SK-N-SH treated with all-trans-retinoic acid at 6 μM for 48 hours (cell line): ENCODE measurements at regions not wholly inside any gene's neighbourhood (a gene's known extent, or its start where the extent isn't known, plus 50 kb on each side); places are given as distances from the start of the nearest gene placed in this dataset.

Experiments
- CSRNP3 ChIP-seq: fragments of 250-450 bp; sonication (Bioruptor Pico); IDR thresholded peaks from 2 replicates; pipeline ENCODE4 v1.5.1; 2021; ENCODE audit warnings: mild to moderate bottlenecking, moderate library complexity
- GLIS3 ChIP-seq: fragments of 250-450 bp; sonication (Bioruptor Pico); IDR thresholded peaks from 2 replicates; pipeline ENCODE4 v1.5.0; 2020; ENCODE audit warnings: mild to moderate bottlenecking, moderate library complexity
- OSR1 ChIP-seq: fragments of 250-450 bp; sonication (Bioruptor Pico); IDR thresholded peaks from 2 replicates; pipeline ENCODE4 v1.8.0; 2022; ENCODE audit warnings: moderate library complexity, mild to moderate bottlenecking, inconsistent platforms
- RARB ChIP-seq: fragments of 250-450 bp; sonication (Bioruptor Pico); IDR thresholded peaks from 2 replicates; pipeline ENCODE4 v1.8.0; 2021; ENCODE audit warnings: mild to moderate bottlenecking, moderate library complexity
- TSHZ2 ChIP-seq: fragments of 250-450 bp; sonication (Bioruptor Pico); IDR thresholded peaks from 2 replicates; pipeline ENCODE4 v1.5.0; 2020; ENCODE audit warnings: mild to moderate bottlenecking, moderate library complexity
- ZC3H10 ChIP-seq: fragments of 250-450 bp; sonication (Bioruptor Pico); IDR thresholded peaks from 2 replicates; pipeline ENCODE4 v1.5.1; 2021; ENCODE audit warnings: mild to moderate bottlenecking, moderate library complexity
- ZFP30 ChIP-seq: fragments of 450-650 bp; formaldehyde crosslinking; IDR thresholded peaks from 2 replicates; pipeline ENCODE4 v1.5.0; 2022; ENCODE audit warnings: mild to moderate bottlenecking, moderate library complexity
- ZNF565 ChIP-seq: fragments of 450-650 bp; formaldehyde crosslinking; conservative IDR thresholded peaks from 2 replicates; pipeline ENCODE4 v1.5.0; 2020; ENCODE audit warnings: low read depth, mild to moderate bottlenecking, moderate library complexity
- ZNF70 ChIP-seq: fragments of 450-650 bp; formaldehyde crosslinking; IDR thresholded peaks from 2 replicates; pipeline ENCODE4 v1.5.0; 2020; ENCODE audit warnings: mild to moderate bottlenecking, moderate library complexity
- ZNF8 ChIP-seq: fragments of 450-650 bp; formaldehyde crosslinking; IDR thresholded peaks from 2 replicates; pipeline ENCODE4 v1.5.0; 2020; ENCODE audit warnings: mild to moderate bottlenecking, moderate library complexity
- TF ChIP-seq, protein P1 (sequence below): fragments of 250-450 bp; sonication (Bioruptor Pico); IDR thresholded peaks from 2 replicates; pipeline ENCODE4 v1.5.1; 2020; ENCODE audit warnings: low read depth, mild to moderate bottlenecking, moderate library complexity
- TF ChIP-seq, protein P2 (sequence below): fragments of 250-450 bp; sonication (Bioruptor Pico); IDR thresholded peaks from 2 replicates; pipeline ENCODE4 v1.8.0; 2021; ENCODE audit warnings: low read depth, mild to moderate bottlenecking, moderate library complexity, borderline replicate concordance

DNA sequence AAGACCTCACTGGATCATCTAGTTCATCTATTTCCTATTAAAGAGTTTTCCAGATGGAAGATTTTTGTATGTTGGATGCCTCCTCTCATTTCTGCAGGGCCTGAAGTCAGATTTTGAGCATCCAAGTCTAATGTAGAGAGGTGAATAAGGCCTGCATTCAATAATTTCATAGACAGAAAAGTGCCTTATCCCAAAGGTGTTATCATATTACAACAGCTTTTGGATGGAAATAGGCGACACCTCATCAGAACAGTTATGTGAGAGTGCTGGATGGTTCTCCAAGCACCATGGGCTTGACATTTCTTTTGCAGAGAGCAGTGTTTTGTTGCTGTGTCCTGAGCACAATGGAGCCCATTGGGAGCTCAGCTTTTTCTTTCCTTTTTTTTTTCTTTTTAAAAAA, 162.4 kb upstream of the MEOX2 start:
- TF ChIP-seq, protein P1, sequence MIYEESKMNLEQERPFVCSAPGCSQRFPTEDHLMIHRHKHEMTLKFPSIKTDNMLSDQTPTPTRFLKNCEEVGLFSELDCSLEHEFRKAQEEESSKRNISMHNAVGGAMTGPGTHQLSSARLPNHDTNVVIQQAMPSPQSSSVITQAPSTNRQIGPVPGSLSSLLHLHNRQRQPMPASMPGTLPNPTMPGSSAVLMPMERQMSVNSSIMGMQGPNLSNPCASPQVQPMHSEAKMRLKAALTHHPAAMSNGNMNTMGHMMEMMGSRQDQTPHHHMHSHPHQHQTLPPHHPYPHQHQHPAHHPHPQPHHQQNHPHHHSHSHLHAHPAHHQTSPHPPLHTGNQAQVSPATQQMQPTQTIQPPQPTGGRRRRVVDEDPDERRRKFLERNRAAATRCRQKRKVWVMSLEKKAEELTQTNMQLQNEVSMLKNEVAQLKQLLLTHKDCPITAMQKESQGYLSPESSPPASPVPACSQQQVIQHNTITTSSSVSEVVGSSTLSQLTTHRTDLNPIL (CRISPR knock-in tag), result no peak
- TF ChIP-seq GLIS3 (CRISPR knock-in tag), result no peak
- TF ChIP-seq ZNF8 (CRISPR knock-in tag), result no peak
- TF ChIP-seq, protein P2, sequence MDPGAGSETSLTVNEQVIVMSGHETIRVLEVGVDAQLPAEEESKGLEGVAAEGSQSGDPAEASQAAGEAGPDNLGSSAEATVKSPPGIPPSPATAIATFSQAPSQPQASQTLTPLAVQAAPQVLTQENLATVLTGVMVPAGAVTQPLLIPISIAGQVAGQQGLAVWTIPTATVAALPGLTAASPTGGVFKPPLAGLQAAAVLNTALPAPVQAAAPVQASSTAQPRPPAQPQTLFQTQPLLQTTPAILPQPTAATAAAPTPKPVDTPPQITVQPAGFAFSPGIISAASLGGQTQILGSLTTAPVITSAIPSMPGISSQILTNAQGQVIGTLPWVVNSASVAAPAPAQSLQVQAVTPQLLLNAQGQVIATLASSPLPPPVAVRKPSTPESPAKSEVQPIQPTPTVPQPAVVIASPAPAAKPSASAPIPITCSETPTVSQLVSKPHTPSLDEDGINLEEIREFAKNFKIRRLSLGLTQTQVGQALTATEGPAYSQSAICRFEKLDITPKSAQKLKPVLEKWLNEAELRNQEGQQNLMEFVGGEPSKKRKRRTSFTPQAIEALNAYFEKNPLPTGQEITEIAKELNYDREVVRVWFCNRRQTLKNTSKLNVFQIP (CRISPR knock-in tag), result no peak
- no peak for TF ChIP-seq ZNF565
- TF ChIP-seq CSRNP3 (CRISPR knock-in tag), result no peak
- no peak for TF ChIP-seq ZNF70 (CRISPR knock-in tag)
- TF ChIP-seq ZC3H10 (CRISPR knock-in tag), result no peak
- TF ChIP-seq OSR1 (CRISPR knock-in tag), result no peak
- no peak for TF ChIP-seq RARB (CRISPR knock-in tag)
- no peak for TF ChIP-seq TSHZ2 (CRISPR knock-in tag)
- no peak for TF ChIP-seq ZFP30 (CRISPR knock-in tag)
